SK-N-SH treated with all-trans-retinoic acid at 6 μM for 48 hours (cell line): ENCODE measurements at regions not wholly inside any gene's neighbourhood (a gene's known extent, or its start where the extent isn't known, plus 50 kb on each side); places are given as distances from the start of the nearest gene placed in this dataset.

Experiments
- ARNTL ChIP-seq: fragments of 450-650 bp; formaldehyde crosslinking; IDR thresholded peaks from 2 replicates; pipeline ENCODE4 v1.5.0; 2020; ENCODE audit warnings: low read depth, mild to moderate bottlenecking, moderate library complexity, borderline replicate concordance
- ISL1 ChIP-seq: fragments of 250-450 bp; sonication (Bioruptor Pico); IDR thresholded peaks from 2 replicates; pipeline ENCODE4 v2.1.2; 2022; ENCODE audit warnings: mild to moderate bottlenecking, moderate library complexity
- TCF4 ChIP-seq: fragments of 250-450 bp; sonication (Bioruptor Pico); IDR thresholded peaks from 2 replicates; pipeline ENCODE4 v1.8.0; 2021; ENCODE audit warnings: mild to moderate bottlenecking, moderate library complexity, borderline replicate concordance
- ZC3H10 ChIP-seq: fragments of 250-450 bp; sonication (Bioruptor Pico); IDR thresholded peaks from 2 replicates; pipeline ENCODE4 v1.5.1; 2021; ENCODE audit warnings: mild to moderate bottlenecking, moderate library complexity
- ZFP3 ChIP-seq: fragments of 250-450 bp; sonication (Bioruptor Pico); IDR thresholded peaks from 2 replicates; pipeline ENCODE4 v1.5.0; 2020; ENCODE audit warnings: mild to moderate bottlenecking, moderate library complexity
- ZFP30 ChIP-seq: fragments of 450-650 bp; formaldehyde crosslinking; IDR thresholded peaks from 2 replicates; pipeline ENCODE4 v1.5.0; 2022; ENCODE audit warnings: mild to moderate bottlenecking, moderate library complexity
- ZNF565 ChIP-seq: fragments of 450-650 bp; formaldehyde crosslinking; conservative IDR thresholded peaks from 2 replicates; pipeline ENCODE4 v1.5.0; 2020; ENCODE audit warnings: low read depth, mild to moderate bottlenecking, moderate library complexity
- TF ChIP-seq, protein P1 (sequence below): fragments of 250-450 bp; sonication (Bioruptor Pico); IDR thresholded peaks from 2 replicates; pipeline ENCODE4 v1.5.0; 2020; ENCODE audit warnings: mild to moderate bottlenecking, moderate library complexity
- TF ChIP-seq, protein P2 (sequence below): fragments of 250-450 bp; sonication (Bioruptor Pico); IDR thresholded peaks from 2 replicates; pipeline ENCODE4 v1.5.1; 2021; ENCODE audit warnings: mild to moderate bottlenecking, moderate library complexity
- TF ChIP-seq, protein P3 (sequence below): fragments of 250-450 bp; sonication (Bioruptor Pico); IDR thresholded peaks from 2 replicates; pipeline ENCODE4 v1.5.1; 2020; ENCODE audit warnings: low read depth, mild to moderate bottlenecking, moderate library complexity
- TF ChIP-seq, protein P4 (sequence below): fragments of 250-450 bp; sonication (Bioruptor Pico); IDR thresholded peaks from 2 replicates; pipeline ENCODE4 v1.8.0; 2020; ENCODE audit warnings: mild to moderate bottlenecking, moderate library complexity, borderline replicate concordance

DNA sequence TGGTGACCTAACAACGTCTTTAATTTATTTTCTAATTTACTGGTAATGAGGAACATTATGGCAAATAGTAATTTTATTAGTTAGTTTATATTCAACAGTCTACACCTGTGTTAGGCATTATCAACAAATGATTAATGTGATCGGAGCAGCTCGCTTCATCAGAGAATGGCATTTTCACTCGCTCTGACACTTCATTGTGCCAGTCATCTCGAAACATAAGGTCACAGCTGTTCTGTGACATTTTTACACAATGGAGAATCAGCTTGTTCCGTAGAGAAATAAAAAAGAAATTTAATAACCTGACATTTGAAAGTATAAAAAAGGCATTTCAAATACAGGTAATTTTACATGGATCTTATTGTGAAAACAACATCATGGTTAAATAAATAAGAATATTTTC lies 858.4 kb downstream of the SLITRK6 start:
- TF ChIP-seq, protein P1, sequence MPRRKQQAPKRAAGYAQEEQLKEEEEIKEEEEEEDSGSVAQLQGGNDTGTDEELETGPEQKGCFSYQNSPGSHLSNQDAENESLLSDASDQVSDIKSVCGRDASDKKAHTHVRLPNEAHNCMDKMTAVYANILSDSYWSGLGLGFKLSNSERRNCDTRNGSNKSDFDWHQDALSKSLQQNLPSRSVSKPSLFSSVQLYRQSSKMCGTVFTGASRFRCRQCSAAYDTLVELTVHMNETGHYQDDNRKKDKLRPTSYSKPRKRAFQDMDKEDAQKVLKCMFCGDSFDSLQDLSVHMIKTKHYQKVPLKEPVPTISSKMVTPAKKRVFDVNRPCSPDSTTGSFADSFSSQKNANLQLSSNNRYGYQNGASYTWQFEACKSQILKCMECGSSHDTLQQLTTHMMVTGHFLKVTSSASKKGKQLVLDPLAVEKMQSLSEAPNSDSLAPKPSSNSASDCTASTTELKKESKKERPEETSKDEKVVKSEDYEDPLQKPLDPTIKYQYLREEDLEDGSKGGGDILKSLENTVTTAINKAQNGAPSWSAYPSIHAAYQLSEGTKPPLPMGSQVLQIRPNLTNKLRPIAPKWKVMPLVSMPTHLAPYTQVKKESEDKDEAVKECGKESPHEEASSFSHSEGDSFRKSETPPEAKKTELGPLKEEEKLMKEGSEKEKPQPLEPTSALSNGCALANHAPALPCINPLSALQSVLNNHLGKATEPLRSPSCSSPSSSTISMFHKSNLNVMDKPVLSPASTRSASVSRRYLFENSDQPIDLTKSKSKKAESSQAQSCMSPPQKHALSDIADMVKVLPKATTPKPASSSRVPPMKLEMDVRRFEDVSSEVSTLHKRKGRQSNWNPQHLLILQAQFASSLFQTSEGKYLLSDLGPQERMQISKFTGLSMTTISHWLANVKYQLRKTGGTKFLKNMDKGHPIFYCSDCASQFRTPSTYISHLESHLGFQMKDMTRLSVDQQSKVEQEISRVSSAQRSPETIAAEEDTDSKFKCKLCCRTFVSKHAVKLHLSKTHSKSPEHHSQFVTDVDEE (CRISPR knock-in tag): no peak
- TF ChIP-seq ZNF565 (CRISPR knock-in tag): no peak
- no peak for TF ChIP-seq TCF4 (CRISPR knock-in tag)
- TF ChIP-seq, protein P2, sequence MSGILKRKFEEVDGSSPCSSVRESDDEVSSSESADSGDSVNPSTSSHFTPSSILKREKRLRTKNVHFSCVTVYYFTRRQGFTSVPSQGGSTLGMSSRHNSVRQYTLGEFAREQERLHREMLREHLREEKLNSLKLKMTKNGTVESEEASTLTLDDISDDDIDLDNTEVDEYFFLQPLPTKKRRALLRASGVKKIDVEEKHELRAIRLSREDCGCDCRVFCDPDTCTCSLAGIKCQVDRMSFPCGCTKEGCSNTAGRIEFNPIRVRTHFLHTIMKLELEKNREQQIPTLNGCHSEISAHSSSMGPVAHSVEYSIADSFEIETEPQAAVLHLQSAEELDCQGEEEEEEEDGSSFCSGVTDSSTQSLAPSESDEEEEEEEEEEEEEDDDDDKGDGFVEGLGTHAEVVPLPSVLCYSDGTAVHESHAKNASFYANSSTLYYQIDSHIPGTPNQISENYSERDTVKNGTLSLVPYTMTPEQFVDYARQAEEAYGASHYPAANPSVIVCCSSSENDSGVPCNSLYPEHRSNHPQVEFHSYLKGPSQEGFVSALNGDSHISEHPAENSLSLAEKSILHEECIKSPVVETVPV: no peak
- TF ChIP-seq, protein P3, sequence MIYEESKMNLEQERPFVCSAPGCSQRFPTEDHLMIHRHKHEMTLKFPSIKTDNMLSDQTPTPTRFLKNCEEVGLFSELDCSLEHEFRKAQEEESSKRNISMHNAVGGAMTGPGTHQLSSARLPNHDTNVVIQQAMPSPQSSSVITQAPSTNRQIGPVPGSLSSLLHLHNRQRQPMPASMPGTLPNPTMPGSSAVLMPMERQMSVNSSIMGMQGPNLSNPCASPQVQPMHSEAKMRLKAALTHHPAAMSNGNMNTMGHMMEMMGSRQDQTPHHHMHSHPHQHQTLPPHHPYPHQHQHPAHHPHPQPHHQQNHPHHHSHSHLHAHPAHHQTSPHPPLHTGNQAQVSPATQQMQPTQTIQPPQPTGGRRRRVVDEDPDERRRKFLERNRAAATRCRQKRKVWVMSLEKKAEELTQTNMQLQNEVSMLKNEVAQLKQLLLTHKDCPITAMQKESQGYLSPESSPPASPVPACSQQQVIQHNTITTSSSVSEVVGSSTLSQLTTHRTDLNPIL: no peak
- TF ChIP-seq ZFP30: no peak
- TF ChIP-seq, protein P4, sequence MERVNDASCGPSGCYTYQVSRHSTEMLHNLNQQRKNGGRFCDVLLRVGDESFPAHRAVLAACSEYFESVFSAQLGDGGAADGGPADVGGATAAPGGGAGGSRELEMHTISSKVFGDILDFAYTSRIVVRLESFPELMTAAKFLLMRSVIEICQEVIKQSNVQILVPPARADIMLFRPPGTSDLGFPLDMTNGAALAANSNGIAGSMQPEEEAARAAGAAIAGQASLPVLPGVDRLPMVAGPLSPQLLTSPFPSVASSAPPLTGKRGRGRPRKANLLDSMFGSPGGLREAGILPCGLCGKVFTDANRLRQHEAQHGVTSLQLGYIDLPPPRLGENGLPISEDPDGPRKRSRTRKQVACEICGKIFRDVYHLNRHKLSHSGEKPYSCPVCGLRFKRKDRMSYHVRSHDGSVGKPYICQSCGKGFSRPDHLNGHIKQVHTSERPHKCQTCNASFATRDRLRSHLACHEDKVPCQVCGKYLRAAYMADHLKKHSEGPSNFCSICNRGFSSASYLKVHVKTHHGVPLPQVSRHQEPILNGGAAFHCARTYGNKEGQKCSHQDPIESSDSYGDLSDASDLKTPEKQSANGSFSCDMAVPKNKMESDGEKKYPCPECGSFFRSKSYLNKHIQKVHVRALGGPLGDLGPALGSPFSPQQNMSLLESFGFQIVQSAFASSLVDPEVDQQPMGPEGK: no peak
- no peak for TF ChIP-seq ZC3H10 (CRISPR knock-in tag)
- no peak for TF ChIP-seq ARNTL (CRISPR knock-in tag)
- no peak for TF ChIP-seq ISL1 (CRISPR knock-in tag)
- TF ChIP-seq ZFP3 (CRISPR knock-in tag): no peak
